ENCODE measurements at regions not wholly inside any gene's neighbourhood (a gene's known extent, or its start where the extent isn't known, plus 50 kb on each side); places are given as distances from the start of the nearest gene placed in this dataset.

DNA sequence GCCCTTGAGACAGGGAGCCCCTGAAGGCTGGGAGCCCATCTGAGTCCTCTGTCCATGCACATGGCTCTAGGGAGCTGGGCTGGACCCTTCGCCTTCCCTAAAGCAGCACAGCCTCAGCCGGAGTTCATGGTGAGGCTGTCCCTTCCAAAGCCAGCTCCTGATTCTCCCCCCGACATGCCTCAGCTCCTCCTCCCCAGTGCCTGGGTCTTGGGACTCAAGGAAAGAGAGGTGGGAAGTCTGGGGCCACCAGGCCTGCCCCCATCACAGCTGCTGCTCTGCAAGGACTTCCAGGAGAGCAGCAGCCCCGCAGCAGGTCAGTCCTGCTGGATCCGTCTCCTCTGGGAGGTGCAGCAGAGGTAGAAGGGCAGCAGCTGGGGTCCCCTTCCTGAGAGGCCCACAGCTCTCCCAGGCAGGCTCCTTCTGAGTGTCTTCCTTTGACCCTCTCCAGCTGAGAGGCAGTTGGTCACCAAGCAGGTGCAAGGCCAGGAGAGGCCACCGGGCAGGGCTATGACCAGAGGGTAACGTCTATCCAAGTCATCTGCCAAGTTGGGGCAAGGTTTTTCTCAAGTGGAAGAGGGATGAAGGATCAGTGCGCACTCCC, 90.5 kb downstream of the ADRA2C start:
- no peak for TF ChIP-seq EZH2 (IDR thresholded peaks at IDR 0.05; ENCODE audit: low read length, unreplicated experiment)
- no peak for TF ChIP-seq EZH2phosphoT487 (IDR thresholded peaks at IDR 0.05; ENCODE audit: borderline replicate concordance, low read length)
- no peak for TF ChIP-seq CTCF (conservative IDR thresholded peaks at IDR 0.05; ENCODE audit: low read depth, low read length)
- ChIA-PET CTCF (no interaction called here), POLR2A (ENCODE audit: unreplicated experiment) (no interaction called here)
- ATAC-seq, result no peak
- Histone ChIP-seq H3K79me2 (ENCODE audit: low read length) (no peaks in the 10 kb centered on the region), H3K4me3 (ENCODE audit: low read length) (no peak overlapping the region), H3K4me2 (ENCODE audit: low read length) (no peak overlapping the region), H3K4me1 (ENCODE audit: insufficient read depth, low read length) (no peaks in the 10 kb centered on the region), H3K9me2 (replicated peaks; ENCODE audit: low read length) (no peaks in the 10 kb centered on the region), H3F3A (ENCODE audit: low read length, unreplicated experiment) (no peaks in the 10 kb centered on the region), H3K27ac (ENCODE audit: low read length) (no peak overlapping the region), H3K9me3 (ENCODE audit: low read length) (no peaks in the 10 kb centered on the region), H3K36me3 (ENCODE audit: low read depth, low read length) (no peaks in the 10 kb centered on the region), H3K27me3 (ENCODE audit: low read length) (peaks cover 88% of the 10 kb centered on the region), H3K9ac (ENCODE audit: low read length) (no peak overlapping the region), H4K20me1 (ENCODE audit: low read length) (no peaks in the 10 kb centered on the region), H2AFZ (ENCODE audit: low read length) (no peak overlapping the region)
- BruUV-seq (replicated peaks), result no TSS peak
- intact Hi-C loops (cut with micrococcal nuclease), result no loop called here
- no peak for DNase-seq

DNA sequence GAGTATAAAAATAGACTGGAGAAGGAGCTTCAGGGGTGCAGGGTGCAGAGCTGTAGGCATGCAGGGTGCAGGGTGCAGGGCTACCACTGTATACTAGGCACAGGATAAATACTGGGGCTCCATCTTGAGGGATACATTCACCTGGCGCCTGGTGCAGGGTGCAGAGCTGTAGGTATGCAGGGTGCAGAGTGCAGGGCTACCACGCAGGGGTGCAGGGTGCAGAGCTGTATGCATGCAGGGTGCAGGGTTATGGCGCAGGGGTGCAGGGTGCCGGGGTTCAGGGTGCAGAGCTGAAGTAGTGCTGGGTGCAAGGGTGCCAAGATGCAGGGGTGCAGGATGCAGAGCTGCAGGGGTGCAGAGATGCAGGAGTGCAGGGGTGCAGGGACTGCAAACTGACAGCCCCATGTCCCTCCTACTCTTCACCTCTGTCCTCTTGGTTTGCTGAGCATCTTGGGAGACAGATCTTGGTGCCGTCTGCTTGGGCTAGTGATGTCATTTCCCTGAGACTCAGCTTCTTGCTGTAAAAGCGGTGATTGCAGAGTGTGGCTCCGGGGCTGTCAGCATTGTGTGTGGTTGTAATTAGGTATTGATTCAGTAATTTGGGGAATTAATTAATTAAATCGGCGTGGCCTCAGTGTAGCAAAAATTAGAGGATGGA, 91.2 kb downstream of the ADRA2C start:
- POLR2A ChIA-PET (ENCODE audit: unreplicated experiment), result no interaction called here

More for the DNA sequence above, 91.2 kb downstream of the ADRA2C start:
- Histone ChIP-seq H2AFZ (ENCODE audit: low read length) (no peak overlapping the region), H3K79me2 (ENCODE audit: low read length) (no peaks in the 10 kb centered on the region), H3K9me3 (ENCODE audit: low read length) (no peaks in the 10 kb centered on the region), H3K9ac (ENCODE audit: low read length) (no peak overlapping the region), H3K36me3 (ENCODE audit: low read depth, low read length) (no peaks in the 10 kb centered on the region), H3K4me1 (ENCODE audit: insufficient read depth, low read length) (no peaks in the 10 kb centered on the region), H3K27ac (ENCODE audit: low read length) (no peak overlapping the region), H3K4me2 (ENCODE audit: low read length) (no peak overlapping the region), H4K20me1 (ENCODE audit: low read length) (no peaks in the 10 kb centered on the region), H3F3A (ENCODE audit: low read length, unreplicated experiment) (no peaks in the 10 kb centered on the region), H3K4me3 (ENCODE audit: low read length) (no peak overlapping the region), H3K9me2 (replicated peaks; ENCODE audit: low read length) (no peaks in the 10 kb centered on the region), H3K27me3 (ENCODE audit: low read length) (peaks cover 91% of the 10 kb centered on the region)
- CTCF ChIA-PET, result no interaction called here
- DNase-seq (no peak), ATAC-seq (no peak)
- intact Hi-C loops (cut with micrococcal nuclease), result no loop called here
- no TSS peak for BruUV-seq (replicated peaks)
- no peak for TF ChIP-seq CTCF (conservative IDR thresholded peaks at IDR 0.05; ENCODE audit: low read depth, low read length)
- TF ChIP-seq EZH2 (IDR thresholded peaks at IDR 0.05; ENCODE audit: low read length, unreplicated experiment), result no peak
- no peak for TF ChIP-seq EZH2phosphoT487 (IDR thresholded peaks at IDR 0.05; ENCODE audit: borderline replicate concordance, low read length)

Measured in PC-3 (cell line).